Fibroblast of skin of back (primary cell): ENCODE measurements at regions not wholly inside any gene's neighbourhood (a gene's known extent, or its start where the extent isn't known, plus 50 kb on each side); places are given as distances from the start of the nearest gene placed in this dataset.
"Not testable (repeated sequence)": the region's sequence is repeated elsewhere in the genome, so short reads cannot be mapped to it uniquely, and the experiment has no call there.

Source experiments
- DNase-seq: peaks from one replicate; pipeline ENCODE4 v3.0.0-alpha.2; 2013

DNA sequence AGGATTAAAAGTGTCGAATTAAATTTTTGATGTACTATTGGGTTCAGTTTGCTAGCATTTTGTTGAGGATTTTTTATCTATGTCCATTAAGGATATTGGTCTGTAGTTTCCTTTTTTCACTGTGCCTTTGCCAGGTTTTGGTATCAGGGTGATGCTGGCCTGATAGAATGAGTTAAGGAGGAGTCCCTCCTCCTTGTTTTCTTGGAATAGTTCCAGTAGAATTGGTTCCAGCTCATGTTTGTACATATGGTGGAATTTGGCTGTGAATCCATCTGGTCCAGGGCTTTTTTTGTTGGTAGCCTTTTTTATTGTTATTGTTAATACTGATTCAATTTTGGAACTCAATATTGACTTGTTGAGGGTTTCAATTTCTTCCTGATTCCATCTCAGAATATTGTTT is 141.8 kb downstream of the SIM1 start:
- DNase-seq = no peak

GRCh38 chr6:100320686-100321085 is 144.0 kb downstream of the SIM1 start:
- peak; percentile 17 for DNase-seq

GRCh38 chr6:100317031-100317430 is 147.7 kb downstream of the SIM1 start:
- DNase-seq = no peak

DNA sequence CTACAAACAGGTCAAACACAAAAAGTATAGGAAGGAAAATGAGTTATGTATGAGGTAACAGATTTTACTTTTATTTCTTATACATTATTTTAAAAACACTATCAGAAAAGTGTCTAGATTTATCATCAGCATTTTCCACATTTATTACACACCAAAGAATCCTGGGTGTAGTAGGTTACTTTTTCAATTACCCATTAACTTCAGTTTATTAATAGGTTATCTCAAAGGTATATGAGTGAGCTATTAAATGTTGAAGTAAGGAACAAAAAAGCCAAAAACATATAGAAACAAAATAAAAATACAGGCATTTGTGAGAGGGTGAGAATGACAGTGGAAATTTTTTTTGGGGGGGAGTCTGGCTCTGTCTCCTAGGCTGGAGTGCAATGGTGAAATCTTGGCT is 150.5 kb downstream of the SIM1 start:
- DNase-seq = no peak

GRCh38 chr6:100311707-100312251 is 152.9 kb downstream of the SIM1 start:
- DNase-seq = peak; percentile 62

DNA sequence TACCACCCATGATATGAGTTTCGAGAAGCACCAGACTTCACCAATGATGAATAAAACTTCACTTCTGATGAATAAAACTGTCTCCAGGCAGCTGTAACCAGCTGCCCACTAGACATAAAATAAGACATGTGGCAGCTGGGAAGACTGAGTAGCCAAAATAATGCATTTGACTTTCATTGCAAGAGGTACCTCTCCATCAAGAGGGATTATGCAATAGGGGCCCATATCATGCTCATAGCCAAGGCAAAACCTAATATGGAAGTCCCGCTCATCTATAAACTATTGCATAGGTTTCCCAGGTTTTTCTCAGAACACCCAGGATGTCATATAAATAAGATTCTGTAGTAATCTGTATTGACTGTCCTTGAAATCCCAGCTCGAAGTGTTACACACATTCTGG is 155.5 kb downstream of the SIM1 start:
- DNase-seq = no peak

GRCh38 chr6:100307561-100307960 is 157.2 kb downstream of the SIM1 start:
- no peak for DNase-seq

DNA sequence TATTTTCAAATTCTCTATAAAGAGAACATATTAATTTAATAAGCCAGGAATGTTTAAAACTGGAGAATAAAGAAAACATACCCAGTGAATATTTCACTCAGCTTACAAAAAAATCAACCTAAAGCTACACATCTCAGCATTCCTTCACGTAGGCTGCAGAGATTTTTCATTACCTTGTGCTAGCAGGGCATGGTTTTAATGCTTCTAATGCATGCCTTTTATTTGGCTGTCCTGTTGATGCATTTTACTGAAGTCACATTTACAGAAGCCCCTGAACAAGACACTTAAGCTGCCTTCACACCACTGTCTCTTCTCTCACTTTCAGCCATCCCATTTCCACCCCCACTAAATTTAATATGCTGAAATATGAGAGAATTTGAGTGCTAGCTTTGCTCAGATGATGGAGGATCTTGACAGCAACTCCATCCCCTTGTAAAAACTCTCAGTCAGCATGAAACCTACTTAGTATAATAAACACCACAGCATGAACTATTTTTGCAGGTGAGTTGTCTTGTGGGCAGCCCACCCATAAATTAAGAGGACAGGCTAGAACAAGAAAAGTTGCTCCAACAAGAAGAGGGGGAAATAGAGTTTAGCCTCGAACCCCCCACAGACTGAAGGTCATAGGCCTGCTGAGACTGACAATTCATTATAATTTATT is 159.4 kb downstream of the SIM1 start:
- DNase-seq = peak; percentile 30

GRCh38 chr6:100304575-100304974 is 160.1 kb downstream of the SIM1 start:
- peak; percentile 13 for DNase-seq

DNA sequence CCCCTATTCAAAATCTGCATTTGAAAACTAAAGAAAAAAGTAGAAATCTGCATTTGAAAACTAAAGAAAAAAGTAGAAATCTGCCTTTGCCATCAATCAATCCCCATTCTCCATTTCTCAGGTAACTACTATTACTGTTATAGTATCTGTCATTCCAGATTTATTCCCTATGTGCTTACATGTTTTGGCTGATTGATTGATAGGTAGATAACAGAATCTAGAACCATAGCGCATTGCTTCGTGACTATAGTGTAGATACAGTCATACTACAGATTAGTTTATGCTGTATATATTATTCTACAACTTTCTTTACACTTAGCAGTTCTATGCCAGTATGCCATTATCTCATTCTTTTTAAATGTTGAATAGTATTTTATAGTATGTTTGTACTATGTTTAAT is 163.0 kb downstream of the SIM1 start:
- DNase-seq = no peak

DNA sequence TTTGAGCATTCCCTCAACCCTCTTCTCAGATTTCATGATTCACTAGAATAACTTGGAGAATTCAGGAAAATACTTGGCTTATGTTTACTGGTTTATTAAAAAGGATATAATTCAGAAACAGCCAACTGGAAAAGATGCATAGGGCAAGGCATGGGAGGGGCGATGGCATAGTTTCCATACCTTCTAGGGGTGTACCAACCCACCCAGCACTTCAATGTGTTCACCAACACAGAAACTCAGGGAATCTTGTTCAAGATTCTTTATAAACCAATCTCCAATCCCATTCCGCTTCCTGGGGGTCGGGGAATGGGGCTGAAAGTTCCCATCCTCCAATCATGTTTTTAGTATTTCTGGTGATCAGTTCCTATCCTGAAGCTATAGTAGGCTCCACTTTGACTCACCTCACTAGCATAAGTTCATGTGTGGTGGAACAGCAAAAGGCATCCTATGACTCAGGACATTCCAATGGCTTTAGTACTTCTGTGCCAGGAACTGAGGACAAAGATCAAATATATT is 164.4 kb downstream of the SIM1 start:
- peak; percentile 99 for DNase-seq

DNA sequence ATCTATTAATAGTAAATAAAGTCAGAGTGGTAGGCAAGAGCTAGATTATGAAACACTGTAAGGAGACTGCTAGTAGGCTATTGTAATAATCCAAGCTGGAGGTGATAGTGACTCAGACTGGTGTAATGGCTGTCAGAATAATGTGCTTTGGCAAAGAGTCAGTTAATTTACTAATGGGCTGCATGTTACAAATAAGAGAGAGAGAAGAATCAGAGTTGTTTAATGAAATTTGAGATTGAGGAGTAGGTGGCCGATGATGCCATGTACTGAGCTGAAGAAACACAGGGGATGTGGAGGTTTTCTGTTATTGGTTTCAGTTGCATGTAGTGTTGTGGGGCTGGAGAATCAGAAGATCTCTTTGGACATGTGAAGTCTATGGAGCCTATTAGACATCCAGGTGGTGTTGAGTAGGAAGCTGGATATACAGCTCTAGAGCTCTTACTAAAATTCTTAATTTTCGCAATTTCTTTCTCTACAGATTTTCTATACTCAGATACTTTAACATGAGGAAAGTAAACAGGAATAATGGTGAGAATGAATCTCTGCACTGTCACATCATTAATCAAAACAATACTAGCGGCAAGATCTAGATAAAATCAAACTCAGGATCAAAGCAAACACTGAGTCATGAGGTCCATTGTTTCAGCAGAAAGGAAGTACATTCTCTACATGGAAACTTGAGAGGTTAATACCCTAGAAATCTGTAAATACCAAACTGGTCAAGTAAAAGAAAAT is 167.7 kb downstream of the SIM1 start:
- peak; percentile 66 for DNase-seq

- DNase-seq = not testable (repeated sequence)
Observed at GRCh38 chr6:100295172-100295571, 169.5 kb downstream of the SIM1 start.

- DNase-seq = no peak
Observed at GRCh38 chr6:100289285-100289684, 175.4 kb downstream of the SIM1 start.

DNA sequence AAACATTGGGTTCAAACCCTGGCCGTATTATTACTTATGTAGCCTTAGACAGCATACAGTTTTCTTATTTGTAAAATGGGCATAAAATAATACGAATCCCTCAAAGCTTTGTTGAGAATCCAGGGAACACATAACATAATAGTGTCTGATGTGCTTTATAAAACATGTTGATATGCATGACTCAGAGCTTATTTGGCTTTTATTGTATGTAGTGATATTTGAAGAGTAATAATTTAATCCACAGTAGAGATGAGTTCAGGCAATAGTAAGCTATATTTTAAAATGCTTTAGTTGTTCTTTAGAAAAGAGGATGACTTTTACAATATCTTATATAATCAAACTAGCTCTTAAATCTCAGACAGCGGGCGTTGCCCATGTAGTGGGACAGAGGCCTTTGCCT is 176.4 kb downstream of the SIM1 start:
- no peak for DNase-seq

- DNase-seq = peak; percentile 92
Observed at GRCh38 chr6:100283285-100283684, 181.4 kb downstream of the SIM1 start.

GRCh38 chr6:100281471-100281901 is 183.2 kb downstream of the SIM1 start:
- no peak for DNase-seq

GRCh38 chr6:100276311-100277057 is 188.2 kb downstream of the SIM1 start:
- DNase-seq = no peak

- DNase-seq = no peak
Observed at GRCh38 chr6:100274147-100274546, 190.6 kb downstream of the SIM1 start.

- no peak for DNase-seq
Observed at GRCh38 chr6:100271625-100272024, 193.1 kb downstream of the SIM1 start.

DNA sequence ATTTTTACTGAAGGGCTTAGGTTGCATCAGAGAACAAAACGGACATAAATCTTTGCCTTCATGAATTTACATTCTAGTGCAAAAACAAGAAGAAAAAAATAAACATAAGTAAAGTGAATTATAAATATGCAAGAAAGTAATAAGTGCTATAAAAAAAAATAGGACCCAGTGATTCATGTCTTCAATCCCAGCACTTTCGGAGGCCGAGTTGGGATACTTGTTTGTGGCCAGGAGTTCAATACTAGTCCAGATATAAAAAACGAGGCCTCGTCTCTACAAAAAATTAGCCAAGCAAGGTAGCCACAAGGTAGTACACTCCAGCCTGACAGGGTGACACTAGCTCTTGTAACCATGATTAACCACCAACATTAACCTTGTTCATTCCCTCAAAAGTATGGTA is 193.5 kb downstream of the SIM1 start:
- DNase-seq = no peak

DNA sequence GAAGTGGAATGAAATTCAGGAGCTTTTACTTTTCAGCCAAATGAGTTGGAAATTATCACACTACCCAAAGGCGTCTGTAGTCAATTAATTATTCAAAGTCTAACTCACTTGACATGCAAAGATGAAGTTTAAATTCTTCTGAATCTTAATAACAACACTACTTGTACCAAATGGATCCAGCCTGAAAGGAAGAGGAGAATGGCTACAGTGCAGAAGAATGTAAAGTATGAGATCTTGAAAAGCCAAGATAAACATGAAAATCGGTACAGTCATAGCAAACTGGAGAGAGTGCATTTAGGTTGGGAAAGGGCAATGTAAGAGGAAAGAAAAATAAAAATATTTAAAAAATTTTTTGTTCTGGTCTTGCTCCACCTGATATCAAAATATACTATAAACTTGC is 195.5 kb downstream of the SIM1 start:
- DNase-seq = peak; percentile 93

- peak; percentile 18 for DNase-seq
Observed at GRCh38 chr6:100268326-100268725, 196.4 kb downstream of the SIM1 start.
